HepG2 (cell line): ENCODE measurements at regions not wholly inside any gene's neighbourhood (a gene's known extent, or its start where the extent isn't known, plus 50 kb on each side); places are given as distances from the start of the nearest gene placed in this dataset.

ENCODE experiments used
- ATAC-seq: fragments of 200-7000 bp; cut with Tn5 transposase; 3 replicates; pipeline ENCODE4 v1.9.1; 2020; ENCODE audit warnings: mild to moderate bottlenecking, moderate library complexity
- BruUV-seq: library from RNA; stranded (reverse); fragments of 400-500 nt; replicated peaks from 2 replicates; lab custom pipeline; 2021; lab: Mats Ljungman, UMichigan
- CTCF ChIA-PET: fragments of 300-600 bp; formaldehyde crosslinking; extraction: SDS; loops from one replicate; lab custom pipeline; 2021; ENCODE audit warnings: low total read pairs, inconsistent platforms, low intra/inter-chr PET ratio; lab: Yijun Ruan, JAX
- POLR2A ChIA-PET: fragments of 350-600 bp; sonication (Branson Sonifier 250); formaldehyde crosslinking; loops from one replicate; lab custom pipeline; 2020; ENCODE audit warnings: antibody characterized with exemption, inconsistent platforms; lab: Yijun Ruan, JAX
- DNase-seq: peaks from one replicate; pipeline ENCODE4 v3.0.0-alpha.2; 2015; ENCODE audit warnings: low spot score
- FAIRE-seq: peaks from 3 replicates; lab custom pipeline; 2011; peaks lifted over from hg19 to GRCh38; lab: Jason Lieb, UNC
- H2AFZ ChIP-seq: one replicate; pipeline ENCODE4 v1.6.1; 2011; ENCODE audit warnings: low read length, inconsistent platforms
- H3K27ac ChIP-seq: fragments of 300-600 bp; 3 replicates; pipeline ENCODE4 v1.8.0; 2011; ENCODE audit warnings: mixed run types, mild to moderate bottlenecking, mixed read lengths, low read length, inconsistent platforms; ENCODE audit not compliant: insufficient read depth; ENCODE audit errors: extremely low read length
- H3K27me3 ChIP-seq, 2 experiments: fragments of 200-600 bp in 1 of 2; 2 replicates in 1 of 2; 3 replicates in 1 of 2; pipeline versions ENCODE4 v1.6.0 to v1.8.0; 2011; ENCODE audit warnings: low read length in 2 of 2, mild to moderate bottlenecking in 2 of 2, moderate library complexity in 2 of 2, inconsistent platforms in 1 of 2; ENCODE audit not compliant: insufficient read depth in 2 of 2, control insufficient read depth in 1 of 2
- H3K36me3 ChIP-seq, 2 experiments: fragments of 200-600 bp in 1 of 2; replicated peaks in 1 of 2; 2 replicates in 1 of 2; 3 replicates in 1 of 2; pipeline versions ENCODE4 v1.5.1 to v1.8.0; 2011; ENCODE audit warnings: low read length in 2 of 2, inconsistent platforms in 1 of 2; ENCODE audit not compliant: insufficient read depth in 2 of 2, control insufficient read depth in 1 of 2
- H3K4me1 ChIP-seq: 2 replicates; pipeline ENCODE4 v1.5.1; 2012; ENCODE audit warnings: low read length, inconsistent platforms; ENCODE audit not compliant: insufficient read depth
- H3K4me2 ChIP-seq: 2 replicates; pipeline ENCODE4 v1.6.0; 2011; ENCODE audit warnings: low read depth, low read length, inconsistent platforms
- H3K4me3 ChIP-seq, 3 experiments: fragments of 200-600 bp in 1 of 3; sonication (generic), shearing (Covaris generic) in 1 of 3; replicated peaks in 1 of 3; 2 replicates each; pipeline ENCODE4 v1.5.1; 2011 to 2016; ENCODE audit warnings: low read length in 3 of 3, inconsistent platforms in 2 of 3, low read depth in 2 of 3, mild to moderate bottlenecking in 2 of 3, control low read depth in 1 of 3, mixed read lengths in 1 of 3; ENCODE audit not compliant: insufficient read depth in 1 of 3
- H3K79me2 ChIP-seq: one replicate; pipeline ENCODE4 v1.6.1; 2011; ENCODE audit warnings: low read length, inconsistent platforms; ENCODE audit not compliant: insufficient read depth
- H3K9ac ChIP-seq: 2 replicates; pipeline ENCODE4 v1.6.0; 2011; ENCODE audit warnings: mild to moderate bottlenecking, low read depth, low read length, inconsistent platforms; ENCODE audit not compliant: insufficient read depth
- H3K9me3 ChIP-seq: 2 replicates; pipeline ENCODE4 v1.5.1; 2012; ENCODE audit warnings: mild to moderate bottlenecking, low read length
- H4K20me1 ChIP-seq: 2 replicates; pipeline ENCODE4 v1.6.0; 2011; ENCODE audit warnings: inconsistent platforms, mild to moderate bottlenecking, low read length, moderate library complexity; ENCODE audit not compliant: insufficient read depth
- ELF1 ChIP-seq: sonication (generic); formaldehyde crosslinking; IDR thresholded peaks from 2 replicates; pipeline ENCODE4 v1.4.0; 2020; ENCODE audit warnings: missing genetic modification reagents
- ERF ChIP-seq: IDR thresholded peaks from 2 replicates; pipeline ENCODE4 v1.6.1; 2018; ENCODE audit warnings: missing biosample characterization, missing genetic modification reagents
- EZH2 ChIP-seq: conservative IDR thresholded peaks from 2 replicates; pipeline ENCODE4 v1.6.1; 2012; ENCODE audit warnings: mild to moderate bottlenecking, low read depth, low read length, moderate library complexity
- GFI1 ChIP-seq: sonication (generic); formaldehyde crosslinking; IDR thresholded peaks from 2 replicates; pipeline ENCODE4 v1.5.0; 2020; ENCODE audit warnings: missing genetic modification reagents, mild to moderate bottlenecking, borderline replicate concordance
- IRF2 ChIP-seq: IDR thresholded peaks from 2 replicates; pipeline ENCODE4 v1.6.1; 2018; ENCODE audit warnings: missing genetic modification reagents, missing compliant biosample characterization
- KLF6 ChIP-seq: IDR thresholded peaks from 2 replicates; pipeline ENCODE4 v1.8.0; 2016; ENCODE audit warnings: missing biosample characterization, missing genetic modification reagents
- MBD4 ChIP-seq: IDR thresholded peaks from 2 replicates; pipeline ENCODE4 v1.6.1; 2012; ENCODE audit warnings: low read length, inconsistent platforms, borderline replicate concordance
- NR2F6 ChIP-seq, 2 experiments: IDR thresholded peaks; 2 replicates each; pipeline ENCODE4 v1.6.1; 2016; ENCODE audit warnings: antibody characterized with exemption in 1 of 2, mild to moderate bottlenecking in 1 of 2
- RARG ChIP-seq: sonication (generic); formaldehyde crosslinking; IDR thresholded peaks from 2 replicates; pipeline ENCODE4 v1.4.0; 2020; ENCODE audit warnings: low read depth, mild to moderate bottlenecking, missing genetic modification reagents
- RFXAP ChIP-seq: sonication (generic); formaldehyde crosslinking; IDR thresholded peaks from 2 replicates; pipeline ENCODE4 v1.4.0; 2020; ENCODE audit warnings: missing genetic modification reagents, borderline replicate concordance
- SALL1 ChIP-seq: sonication (generic); formaldehyde crosslinking; IDR thresholded peaks from 2 replicates; pipeline ENCODE4 v1.8.0; 2022; ENCODE audit warnings: mild to moderate bottlenecking, missing genetic modification reagents
- SNAI1 ChIP-seq: sonication (generic); formaldehyde crosslinking; IDR thresholded peaks from 2 replicates; pipeline ENCODE4 v1.5.0; 2020; ENCODE audit warnings: mild to moderate bottlenecking, missing genetic modification reagents, borderline replicate concordance
- SP140L ChIP-seq: sonication (generic); formaldehyde crosslinking; IDR thresholded peaks from 2 replicates; pipeline ENCODE4 v1.4.0; 2020; ENCODE audit warnings: missing genetic modification reagents, borderline replicate concordance
- TEAD3 ChIP-seq: optimal IDR thresholded peaks from 2 replicates; pipeline ENCODE3; 2016; ENCODE audit warnings: borderline replicate concordance
- ZBTB7A ChIP-seq: sonication (generic); formaldehyde crosslinking; IDR thresholded peaks from 2 replicates; pipeline ENCODE4 v1.8.0; 2022; ENCODE audit warnings: mild to moderate bottlenecking, missing genetic modification reagents
- ZNF281 ChIP-seq: sonication (generic); formaldehyde crosslinking; IDR thresholded peaks from 2 replicates; pipeline ENCODE4 v1.4.0; 2020; ENCODE audit warnings: missing genetic modification reagents, borderline replicate concordance
- ZNF703 ChIP-seq: sonication (generic); formaldehyde crosslinking; IDR thresholded peaks from 2 replicates; pipeline ENCODE4 v1.5.1; 2020; ENCODE audit warnings: missing genetic modification reagents, mild to moderate bottlenecking, moderate library complexity, borderline replicate concordance
- ZNF713 ChIP-seq: sonication (generic); formaldehyde crosslinking; IDR thresholded peaks from 2 replicates; pipeline ENCODE4 v1.4.0; 2020; ENCODE audit warnings: mild to moderate bottlenecking, missing genetic modification reagents
- WGBS: methylation state at CpG from one replicate; pipeline ENCODE4 v1.1.6; 2017; ENCODE audit warnings: low lambda C conversion rate; 5-methylcytosine and 5-hydroxymethylcytosine counted together
- in situ Hi-C: cut with HindIII; loops from 2 replicates; pipeline ENCODE4 v1.10.0; 2017; ENCODE audit warnings: low pct_unique_long_range_greater_than_20kb; ENCODE audit not compliant: extremely low pct_ligation_motif_present
- intact Hi-C: fragments of 100-400 bp; cut with micrococcal nuclease; formaldehyde crosslinking; loops from one replicate; pipeline ENCODE4 v1.10.0; 2022; ENCODE audit not compliant: unreplicated experiment

DNA sequence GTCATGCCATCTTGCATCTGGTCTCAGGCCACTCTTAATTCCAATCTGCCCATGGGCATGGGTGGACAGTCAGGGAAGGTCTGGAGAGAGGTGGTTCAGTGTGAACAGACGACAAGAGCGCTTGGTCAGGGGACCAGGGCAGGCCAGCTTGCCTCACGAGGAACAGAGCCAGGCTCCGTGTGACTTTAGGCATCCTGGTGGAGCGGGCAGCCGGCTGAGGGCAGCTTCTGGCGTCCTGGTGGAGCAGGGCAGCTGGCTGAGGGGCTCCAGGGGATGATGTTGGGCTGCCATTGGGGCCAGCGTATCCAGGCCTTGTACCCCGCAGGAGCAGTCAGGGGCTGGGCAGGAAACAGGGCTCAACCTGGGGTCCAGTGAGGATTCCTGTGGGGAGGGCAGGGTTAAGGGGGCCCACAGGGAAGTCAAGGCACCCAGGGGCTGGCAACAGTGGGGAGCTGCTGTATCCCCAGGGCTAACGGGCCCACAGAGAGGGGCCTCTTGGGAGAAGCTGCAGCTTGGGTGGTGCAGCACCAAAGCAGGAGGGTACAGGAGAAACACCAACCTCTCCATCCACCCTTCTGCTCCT is 197.9 kb upstream of the TWIST2 start:
- no peaks in the 10 kb centered on the region for H3K36me3 ChIP-seq
- in situ Hi-C loops: no loop called here
- no peak for DNase-seq
- CTCF ChIA-PET: no interaction called here
- no peak overlapping the region for H3K9ac ChIP-seq
- no peaks in the 10 kb centered on the region for H3K79me2 ChIP-seq
- H3K4me1 ChIP-seq: no peaks in the 10 kb centered on the region
- no peaks in the 10 kb centered on the region for H4K20me1 ChIP-seq
- no peak overlapping the region for H3K27ac ChIP-seq
- no peaks in the 10 kb centered on the region for H3K9me3 ChIP-seq
- H3K4me3 ChIP-seq: no peak overlapping the region
- TF ChIP-seq ZNF703 (CRISPR knock-in tag): no peak
- no peak for TF ChIP-seq TEAD3 (CRISPR knock-in tag)
- TF ChIP-seq MBD4: no peak
- no peak for TF ChIP-seq RFXAP (CRISPR knock-in tag)
- no peak for TF ChIP-seq IRF2 (CRISPR knock-in tag)
- no peak for TF ChIP-seq ELF1 (CRISPR knock-in tag)
- no peak for TF ChIP-seq EZH2
- TF ChIP-seq KLF6: no peak
- TF ChIP-seq NR2F6 (IDR thresholded peaks at IDR 0.05): no peak
- TF ChIP-seq NR2F6 (CRISPR knock-in tag; IDR thresholded peaks at IDR 0.05): no peak
- TF ChIP-seq, all 625 proteins: peak for 0
- Histone ChIP-seq H2AFZ (no peak overlapping the region), H3K27me3 (peaks cover 2 to 39% of the 10 kb centered on the region in 2 experiments; a peak in 4 of 5 replicates), H3K4me2 (no peak overlapping the region)
- intact Hi-C loops: no loop called here
- ATAC-seq (no peak), FAIRE-seq (no peak)
- 19% methylated on average over 10 of the region's 10 CpGs for WGBS
- no TSS peak for BruUV-seq
- POLR2A ChIA-PET: no interaction called here

DNA sequence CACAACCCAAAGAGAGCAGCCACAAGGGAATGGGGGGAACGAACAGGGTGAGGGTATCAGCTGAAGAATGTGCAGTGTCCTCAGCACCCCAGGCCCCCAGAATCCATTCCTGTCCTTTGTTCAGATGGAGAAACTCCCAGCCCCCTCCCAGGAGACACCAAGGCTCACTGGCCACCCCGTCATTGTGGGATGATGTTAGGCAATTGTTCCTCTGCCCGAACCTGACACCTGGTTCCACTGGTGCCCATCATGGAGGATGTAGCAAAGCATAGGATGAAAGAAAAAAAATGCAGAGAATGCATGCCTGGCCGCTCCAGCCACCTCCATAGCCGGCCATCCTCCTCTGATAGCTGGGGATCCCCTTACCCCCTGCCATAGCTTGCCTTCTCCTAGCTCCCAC is 197.3 kb upstream of the TWIST2 start:
- WGBS: 3% methylated on average over 5 of the region's 5 CpGs
- Histone ChIP-seq H3K36me3 (no peaks in the 10 kb centered on the region), H4K20me1 (no peaks in the 10 kb centered on the region), H3K4me2 (no peak overlapping the region), H3K4me1 (no peaks in the 10 kb centered on the region), H3K27ac (no peak overlapping the region), H3K27me3 (peaks cover 2 to 44% of the 10 kb centered on the region in 2 experiments; a peak in 4 of 5 replicates), H3K79me2 (no peaks in the 10 kb centered on the region), H3K4me3 (no peak overlapping the region), H2AFZ (no peak overlapping the region), H3K9me3 (no peaks in the 10 kb centered on the region), H3K9ac (no peak overlapping the region)
- no peak for ATAC-seq
- BruUV-seq: no TSS peak
- intact Hi-C loops: no loop called here
- no peak for FAIRE-seq
- in situ Hi-C loops: no loop called here
- CTCF ChIA-PET: no interaction called here
- POLR2A ChIA-PET: no interaction called here
- DNase-seq: no peak
- TF ChIP-seq ZNF281 (CRISPR knock-in tag): no peak
- no peak for TF ChIP-seq SALL1 (CRISPR knock-in tag)
- TF ChIP-seq ZNF713: no peak
- TF ChIP-seq SNAI1 (CRISPR knock-in tag): no peak
- TF ChIP-seq SP140L (CRISPR knock-in tag): no peak
- TF ChIP-seq GFI1: no peak
- no peak for TF ChIP-seq ZBTB7A
- TF ChIP-seq RARG (CRISPR knock-in tag): no peak
- no peak for TF ChIP-seq ERF
